ENCODE measurements at regions not wholly inside any gene's neighbourhood (a gene's known extent, or its start where the extent isn't known, plus 50 kb on each side); places are given as distances from the start of the nearest gene placed in this dataset.

DNA sequence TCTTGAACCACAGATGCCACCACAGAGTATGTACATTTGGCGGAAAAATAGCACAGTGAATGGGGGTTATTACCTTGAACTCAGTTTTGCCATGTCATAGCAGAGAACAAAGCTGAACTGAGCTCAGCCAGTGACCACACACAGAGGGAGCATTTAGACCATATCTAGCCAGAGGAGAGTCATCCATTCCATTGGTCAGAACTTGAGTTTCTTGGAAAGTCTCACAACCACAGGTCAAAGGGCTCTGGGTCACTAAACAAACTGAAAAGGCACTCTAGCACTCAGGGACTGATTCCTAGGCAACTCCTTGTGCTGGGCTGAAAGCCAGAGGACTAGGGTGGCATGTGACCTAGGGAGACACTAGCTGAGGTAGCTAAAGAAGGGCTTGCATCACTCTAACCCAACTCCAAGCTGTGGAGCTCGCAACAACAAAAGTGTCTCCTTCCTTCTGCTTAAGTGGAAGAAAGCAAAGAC, 239.7 kb upstream of the SEMA3D start:
- H3K4me1 Mint-ChIP-seq (ENCODE audit: low read depth), result no peaks in the 10 kb centered on the region
- no peak overlapping the region for H3K27ac Mint-ChIP-seq
- intact Hi-C loops (cut with micrococcal nuclease), result no loop called here
- no peak for DNase-seq (ENCODE audit: low spot score)
- H3K9me3 Mint-ChIP-seq, result no peaks in the 10 kb centered on the region
- no peak overlapping the region for H3K4me3 Mint-ChIP-seq
- H3K36me3 Mint-ChIP-seq (ENCODE audit: low read depth), result no peaks in the 10 kb centered on the region
- H3K27me3 Mint-ChIP-seq (ENCODE audit: insufficient read depth), result no peaks in the 10 kb centered on the region

DNA sequence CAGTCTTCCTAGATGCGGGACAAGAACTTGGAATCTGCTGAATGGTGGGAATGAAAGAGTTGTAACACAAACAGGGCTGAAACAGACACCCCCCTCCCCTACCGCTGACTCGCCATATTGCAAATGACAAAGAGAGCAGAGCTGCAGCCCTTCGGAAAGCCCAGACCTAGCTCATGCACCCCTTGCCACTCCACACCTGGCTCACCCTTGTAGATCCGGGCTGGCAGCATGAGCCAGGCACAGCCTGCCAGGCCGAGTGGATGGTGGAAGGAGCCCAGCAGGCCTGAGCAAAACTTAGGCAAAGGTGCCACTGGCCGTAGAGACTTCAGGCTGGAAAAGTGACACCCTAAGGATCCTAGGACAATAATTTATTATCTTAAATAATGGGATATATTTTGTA, 237.4 kb upstream of the SEMA3D start:
- intact Hi-C loops (cut with micrococcal nuclease), result no loop called here

DNA sequence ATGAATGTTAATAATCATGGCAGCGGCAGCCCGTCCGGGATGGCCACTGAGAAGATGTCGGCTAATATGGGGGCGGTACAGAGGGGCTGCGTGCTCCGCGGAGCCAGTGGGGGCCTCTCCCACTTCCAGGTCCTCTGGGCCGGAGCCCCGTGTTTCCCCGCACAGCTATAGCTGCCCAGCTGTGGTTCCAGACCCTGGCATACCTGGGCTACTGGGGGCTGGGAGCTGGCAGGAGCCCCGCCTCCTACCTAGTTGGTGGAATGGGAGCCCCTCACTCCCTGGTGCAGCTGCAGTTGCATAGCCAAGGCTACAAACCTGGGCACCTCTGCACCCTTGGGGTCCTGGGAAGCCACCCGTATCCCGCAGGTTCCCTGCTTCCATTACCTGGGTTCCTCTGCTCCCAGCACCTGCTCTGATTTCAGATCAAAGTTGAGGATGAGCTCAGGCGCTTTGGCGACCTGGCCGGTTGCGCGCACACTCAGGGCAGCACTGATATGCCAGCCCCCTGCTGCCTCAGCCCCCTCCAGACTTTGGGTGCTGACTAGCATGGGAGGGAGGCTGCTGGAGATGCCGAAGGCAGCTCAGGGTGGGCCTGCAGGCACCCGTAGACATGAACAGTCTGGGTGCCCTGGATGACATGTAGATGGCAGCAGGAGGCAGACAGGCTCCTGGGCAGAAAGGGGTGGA, 236.5 kb upstream of the SEMA3D start:
- Mint-ChIP-seq H3K4me3 (no peak overlapping the region), H3K36me3 (ENCODE audit: low read depth) (no peaks in the 10 kb centered on the region), H3K9me3 (no peaks in the 10 kb centered on the region), H3K4me1 (ENCODE audit: low read depth) (no peaks in the 10 kb centered on the region), H3K27me3 (ENCODE audit: insufficient read depth) (no peaks in the 10 kb centered on the region), H3K27ac (no peak overlapping the region)
- DNase-seq (ENCODE audit: low spot score), result no peak
- intact Hi-C loops (cut with micrococcal nuclease), result no loop called here

More for the DNA sequence above, 237.4 kb upstream of the SEMA3D start:
- H3K36me3 Mint-ChIP-seq (ENCODE audit: low read depth), result no peaks in the 10 kb centered on the region
- H3K27me3 Mint-ChIP-seq (ENCODE audit: insufficient read depth), result no peaks in the 10 kb centered on the region
- no peaks in the 10 kb centered on the region for H3K9me3 Mint-ChIP-seq
- no peaks in the 10 kb centered on the region for H3K4me1 Mint-ChIP-seq (ENCODE audit: low read depth)
- no peak for DNase-seq (ENCODE audit: low spot score)
- H3K4me3 Mint-ChIP-seq, result no peak overlapping the region
- H3K27ac Mint-ChIP-seq, result no peak overlapping the region

DNA sequence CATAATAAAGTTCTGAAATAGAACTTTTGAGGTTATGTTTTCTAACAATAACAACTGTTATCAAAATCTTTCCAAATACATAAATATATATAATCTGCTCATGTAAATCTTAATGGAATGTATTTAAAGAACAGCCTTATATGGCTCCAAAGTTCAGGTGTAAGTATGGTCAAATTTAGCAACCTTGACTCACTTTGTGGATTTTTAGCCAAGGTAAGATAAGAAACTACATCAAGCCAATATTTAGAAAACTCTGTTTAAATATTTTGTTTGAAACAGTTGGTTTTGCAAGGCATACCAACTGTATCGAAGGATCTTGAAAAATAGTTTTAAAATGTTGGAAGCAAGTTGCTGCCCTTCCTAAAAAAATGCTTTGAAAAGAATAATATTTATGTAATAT, 228.9 kb upstream of the SEMA3D start:
- intact Hi-C loops (cut with micrococcal nuclease), result no loop called here
- Mint-ChIP-seq H3K36me3 (ENCODE audit: low read depth) (no peaks in the 10 kb centered on the region), H3K4me3 (no peak overlapping the region), H3K4me1 (ENCODE audit: low read depth) (no peaks in the 10 kb centered on the region), H3K27me3 (ENCODE audit: insufficient read depth) (no peaks in the 10 kb centered on the region), H3K9me3 (no peaks in the 10 kb centered on the region), H3K27ac (no peak overlapping the region)
- DNase-seq (ENCODE audit: low spot score), result no peak

DNA sequence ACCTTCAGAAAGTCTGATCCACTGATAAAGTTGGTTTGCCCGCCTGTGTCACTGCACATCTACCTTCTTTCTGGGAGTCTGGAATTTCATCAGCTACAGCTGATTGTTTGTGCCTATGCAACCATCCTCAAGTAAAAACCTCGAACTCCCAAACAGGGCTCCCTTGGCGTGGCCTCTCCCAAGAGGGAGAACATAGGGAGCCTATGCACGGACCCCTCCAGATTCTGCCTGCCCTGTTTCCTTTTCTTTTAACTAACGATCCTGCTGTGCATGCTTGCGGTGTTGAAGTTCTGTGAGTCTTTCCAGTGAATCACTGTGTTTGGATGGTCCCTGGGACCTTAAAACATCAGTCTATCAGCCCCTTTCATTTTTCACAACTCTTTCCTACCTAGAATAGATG, 226.9 kb upstream of the SEMA3D start:
- Mint-ChIP-seq H3K36me3 (ENCODE audit: low read depth) (no peaks in the 10 kb centered on the region), H3K4me1 (ENCODE audit: low read depth) (no peaks in the 10 kb centered on the region), H3K27ac (no peak overlapping the region), H3K27me3 (ENCODE audit: insufficient read depth) (no peaks in the 10 kb centered on the region), H3K4me3 (no peak overlapping the region), H3K9me3 (no peaks in the 10 kb centered on the region)
- intact Hi-C loops (cut with micrococcal nuclease), result no loop called here
- DNase-seq (ENCODE audit: low spot score), result no peak

DNA sequence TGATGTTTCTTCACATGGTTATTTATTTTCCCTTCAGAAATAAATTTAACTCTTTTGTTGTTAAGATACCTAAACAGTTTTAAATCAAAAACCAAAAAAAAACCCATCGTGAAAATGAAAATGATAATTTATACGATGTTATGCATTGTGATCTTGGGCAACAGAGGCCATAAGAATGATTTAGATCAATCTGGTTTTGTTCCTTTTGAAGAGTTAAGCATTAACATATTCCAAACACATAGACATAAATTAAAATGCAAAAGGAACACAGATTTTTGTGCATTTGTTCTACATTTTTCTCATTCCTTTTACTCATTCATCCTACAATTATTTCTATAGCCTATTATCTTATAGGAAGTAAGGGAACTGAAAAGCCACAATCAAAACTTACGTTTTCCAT, 226.1 kb upstream of the SEMA3D start:
- H3K9me3 Mint-ChIP-seq, result no peaks in the 10 kb centered on the region
- no peaks in the 10 kb centered on the region for H3K27me3 Mint-ChIP-seq (ENCODE audit: insufficient read depth)
- H3K27ac Mint-ChIP-seq, result no peak overlapping the region
- no peaks in the 10 kb centered on the region for H3K4me1 Mint-ChIP-seq (ENCODE audit: low read depth)
- H3K36me3 Mint-ChIP-seq (ENCODE audit: low read depth), result no peaks in the 10 kb centered on the region
- intact Hi-C loops (cut with micrococcal nuclease), result no loop called here
- H3K4me3 Mint-ChIP-seq, result no peak overlapping the region
- DNase-seq (ENCODE audit: low spot score), result no peak

DNA sequence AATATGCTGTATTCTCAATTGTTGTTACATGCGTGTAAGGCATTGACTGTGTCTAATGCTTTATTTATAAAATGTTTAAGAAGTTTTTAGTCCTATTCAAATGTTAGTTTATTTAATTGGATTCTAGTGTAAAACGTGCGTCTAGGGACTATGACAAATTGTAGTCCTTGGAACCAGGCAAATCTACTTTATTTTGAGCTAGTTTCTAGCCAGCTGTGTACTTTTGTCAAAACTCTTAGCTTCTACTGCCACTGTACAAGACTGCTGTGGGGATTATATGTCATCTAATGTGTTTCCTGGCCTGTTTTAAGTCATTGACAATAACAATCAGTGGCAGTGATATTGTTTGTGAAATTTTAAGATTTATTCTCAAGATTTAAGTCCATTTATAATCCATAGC, 220.5 kb upstream of the SEMA3D start:
- Mint-ChIP-seq H3K27ac (no peak overlapping the region), H3K4me3 (no peak overlapping the region), H3K4me1 (ENCODE audit: low read depth) (no peaks in the 10 kb centered on the region), H3K27me3 (ENCODE audit: insufficient read depth) (no peaks in the 10 kb centered on the region), H3K9me3 (no peaks in the 10 kb centered on the region), H3K36me3 (ENCODE audit: low read depth) (no peaks in the 10 kb centered on the region)
- intact Hi-C loops (cut with micrococcal nuclease), result no loop called here
- DNase-seq (ENCODE audit: low spot score), result no peak

DNA sequence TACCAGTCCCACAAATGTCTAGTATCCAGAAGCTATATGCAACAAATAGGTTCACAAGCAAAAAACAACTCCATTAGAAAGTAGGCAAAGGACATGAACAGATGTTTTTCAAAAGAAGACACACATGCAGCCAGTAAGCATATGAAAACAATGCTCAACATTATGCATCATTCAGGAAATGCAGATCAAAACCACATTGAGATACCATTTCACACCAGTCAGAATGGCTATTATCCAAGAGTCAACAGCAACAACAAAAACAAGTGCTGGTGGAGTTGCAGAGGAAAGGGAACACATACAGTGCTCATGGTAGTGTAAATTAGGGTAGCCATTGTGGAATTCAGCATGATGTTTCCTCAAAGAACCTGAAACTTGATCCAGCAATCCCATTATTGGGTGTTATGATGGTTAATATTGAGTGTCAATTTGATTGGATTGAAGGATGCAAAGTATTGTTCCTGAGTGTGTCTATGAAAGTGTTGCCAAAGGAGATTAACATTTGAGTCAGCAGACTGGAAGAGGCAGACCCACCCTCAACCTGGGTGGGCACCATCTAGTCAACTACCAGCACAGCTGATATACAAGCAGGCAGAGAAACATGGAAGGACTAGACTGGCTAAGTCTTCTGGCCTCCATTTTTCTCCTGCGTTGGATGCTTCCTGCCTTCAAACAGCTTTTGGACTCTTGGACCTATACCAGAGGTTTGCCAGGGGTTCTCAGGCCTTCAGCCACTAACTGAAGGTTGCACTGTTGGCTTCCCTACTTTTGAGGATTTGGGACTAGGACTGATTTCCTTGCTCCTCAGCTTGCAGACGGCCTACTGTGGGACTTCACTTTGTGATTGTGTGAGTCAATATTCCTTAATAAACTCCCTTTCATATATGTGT, 218.4 kb upstream of the SEMA3D start:
- no peak overlapping the region for H3K27ac Mint-ChIP-seq
- DNase-seq (ENCODE audit: low spot score), result no peak
- H3K4me3 Mint-ChIP-seq, result no peak overlapping the region
- intact Hi-C loops (cut with micrococcal nuclease), result no loop called here
- no peaks in the 10 kb centered on the region for H3K27me3 Mint-ChIP-seq (ENCODE audit: insufficient read depth)
- H3K36me3 Mint-ChIP-seq (ENCODE audit: low read depth), result no peaks in the 10 kb centered on the region
- H3K9me3 Mint-ChIP-seq, result no peaks in the 10 kb centered on the region
- no peaks in the 10 kb centered on the region for H3K4me1 Mint-ChIP-seq (ENCODE audit: low read depth)

DNA sequence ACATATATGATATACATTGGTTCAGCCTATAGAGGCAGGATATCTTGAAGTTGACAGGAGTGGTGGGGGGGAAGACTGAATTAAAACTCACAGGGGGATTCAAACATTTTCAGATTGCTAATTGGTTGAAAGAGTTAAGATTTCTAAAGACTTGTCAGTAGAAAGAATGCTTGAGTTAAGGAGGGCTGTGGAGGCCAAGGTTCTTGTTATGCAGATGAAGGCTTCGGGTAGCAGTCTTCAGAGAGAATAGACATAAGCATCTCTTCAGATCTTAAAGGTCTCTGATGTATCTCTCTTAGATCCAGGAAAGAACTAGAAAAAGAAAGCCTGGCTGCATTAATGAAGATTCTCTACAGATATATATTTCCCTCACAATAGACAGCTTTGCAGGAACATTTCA, 209.8 kb upstream of the SEMA3D start:
- H3K4me1 Mint-ChIP-seq (ENCODE audit: low read depth), result no peaks in the 10 kb centered on the region
- no peaks in the 10 kb centered on the region for H3K9me3 Mint-ChIP-seq
- no peaks in the 10 kb centered on the region for H3K27me3 Mint-ChIP-seq (ENCODE audit: insufficient read depth)
- H3K36me3 Mint-ChIP-seq (ENCODE audit: low read depth), result no peaks in the 10 kb centered on the region
- intact Hi-C loops (cut with micrococcal nuclease), result no loop called here
- DNase-seq (ENCODE audit: low spot score), result no peak
- no peak overlapping the region for H3K27ac Mint-ChIP-seq
- no peak overlapping the region for H3K4me3 Mint-ChIP-seq

DNA sequence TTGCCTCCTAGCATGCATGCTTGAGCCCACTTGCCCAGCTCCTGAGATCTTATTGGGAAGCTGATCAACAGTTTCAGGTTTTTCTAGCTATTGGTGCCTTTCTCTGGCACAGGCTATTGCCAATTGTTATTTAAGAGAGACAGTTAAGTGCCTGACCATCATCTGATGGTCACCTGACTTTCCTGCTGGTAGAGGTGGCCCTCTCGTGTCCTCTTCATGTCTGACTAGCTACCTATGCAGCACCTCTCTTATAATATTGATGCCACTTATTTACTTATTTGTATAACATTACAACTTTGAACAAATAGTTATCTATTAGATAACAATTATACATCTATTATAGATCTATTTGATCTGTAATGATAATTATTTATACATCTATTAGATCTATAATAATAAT, 205.9 kb upstream of the SEMA3D start:
- Mint-ChIP-seq H3K4me1 (ENCODE audit: low read depth) (no peaks in the 10 kb centered on the region), H3K27me3 (ENCODE audit: insufficient read depth) (no peaks in the 10 kb centered on the region), H3K27ac (no peak overlapping the region), H3K9me3 (no peaks in the 10 kb centered on the region), H3K36me3 (ENCODE audit: low read depth) (no peaks in the 10 kb centered on the region), H3K4me3 (no peak overlapping the region)
- DNase-seq (ENCODE audit: low spot score), result no peak
- intact Hi-C loops (cut with micrococcal nuclease), result no loop called here

DNA sequence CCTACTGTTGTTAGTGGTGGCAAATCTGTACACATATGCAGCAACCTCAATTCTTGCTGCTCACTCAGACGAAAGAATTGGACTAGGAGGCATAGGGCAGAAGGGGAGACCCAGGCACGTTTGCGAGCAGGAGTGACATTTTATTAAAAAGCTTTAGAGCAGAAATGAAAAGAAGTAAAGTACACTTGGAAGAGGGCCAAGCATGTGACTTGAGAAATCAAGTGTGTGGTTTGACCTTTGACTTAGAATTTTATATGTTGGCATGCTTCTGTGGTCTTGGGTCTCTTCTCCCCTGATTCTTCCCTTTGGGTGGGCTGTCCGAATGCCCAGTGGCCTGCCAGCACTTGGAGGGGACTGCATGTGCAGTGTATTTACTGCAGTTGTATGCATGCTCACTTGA, 205.5 kb upstream of the SEMA3D start:
- intact Hi-C loops (cut with micrococcal nuclease), result no loop called here
- H3K4me3 Mint-ChIP-seq, result no peak overlapping the region
- H3K27me3 Mint-ChIP-seq (ENCODE audit: insufficient read depth), result no peaks in the 10 kb centered on the region
- no peaks in the 10 kb centered on the region for H3K9me3 Mint-ChIP-seq
- H3K4me1 Mint-ChIP-seq (ENCODE audit: low read depth), result no peaks in the 10 kb centered on the region
- H3K36me3 Mint-ChIP-seq (ENCODE audit: low read depth), result no peaks in the 10 kb centered on the region
- H3K27ac Mint-ChIP-seq, result no peak overlapping the region
- DNase-seq (ENCODE audit: low spot score), result no peak

DNA sequence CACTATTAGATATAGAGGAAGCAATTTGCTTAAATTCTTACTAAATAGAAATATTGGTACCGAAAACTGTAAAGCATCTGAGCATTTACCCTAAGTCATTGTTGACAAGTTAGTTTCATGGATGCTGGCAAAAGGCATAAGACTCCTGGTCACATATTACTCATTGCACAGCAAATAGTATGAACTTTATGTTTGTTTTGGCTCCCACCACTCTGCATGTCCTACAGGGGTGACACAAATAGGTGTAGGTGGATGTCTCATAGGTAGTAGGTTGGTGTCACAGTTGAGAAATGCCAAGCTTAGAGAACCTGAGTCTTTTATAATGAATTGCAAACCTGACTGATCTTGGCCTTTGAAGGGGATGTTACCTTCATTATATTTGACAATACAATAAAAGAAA, 199.6 kb upstream of the SEMA3D start:
- Mint-ChIP-seq H3K27ac (no peak overlapping the region), H3K27me3 (ENCODE audit: insufficient read depth) (no peaks in the 10 kb centered on the region), H3K4me3 (no peak overlapping the region), H3K4me1 (ENCODE audit: low read depth) (no peaks in the 10 kb centered on the region), H3K9me3 (no peaks in the 10 kb centered on the region), H3K36me3 (ENCODE audit: low read depth) (no peaks in the 10 kb centered on the region)
- intact Hi-C loops (cut with micrococcal nuclease), result no loop called here
- DNase-seq (ENCODE audit: low spot score), result no peak

DNA sequence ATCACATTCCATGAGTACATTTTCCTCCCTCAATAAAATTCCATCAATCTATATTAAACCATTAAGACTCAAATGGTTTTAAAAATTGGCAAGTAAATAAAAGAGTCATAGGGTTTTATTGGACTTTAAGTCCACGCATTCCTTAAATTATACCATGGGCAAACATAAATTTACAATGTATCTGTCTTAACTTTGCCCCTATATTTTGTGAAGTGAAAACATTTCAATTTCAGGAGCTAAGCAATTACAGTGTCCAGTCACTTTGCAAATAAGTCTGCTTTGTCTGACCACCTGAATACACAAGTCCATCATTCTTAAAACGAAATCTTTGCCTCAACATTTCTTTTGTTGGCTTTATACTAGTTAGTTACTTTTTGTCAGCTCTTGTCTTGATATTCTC, 197.5 kb upstream of the SEMA3D start:
- H3K27me3 Mint-ChIP-seq (ENCODE audit: insufficient read depth), result no peaks in the 10 kb centered on the region
- intact Hi-C loops (cut with micrococcal nuclease), result no loop called here
- H3K4me3 Mint-ChIP-seq, result no peak overlapping the region
- no peak for DNase-seq (ENCODE audit: low spot score)
- no peaks in the 10 kb centered on the region for H3K36me3 Mint-ChIP-seq (ENCODE audit: low read depth)
- H3K4me1 Mint-ChIP-seq (ENCODE audit: low read depth), result no peaks in the 10 kb centered on the region
- no peak overlapping the region for H3K27ac Mint-ChIP-seq
- no peaks in the 10 kb centered on the region for H3K9me3 Mint-ChIP-seq
